ENCODE measurements at regions not wholly inside any gene's neighbourhood (a gene's known extent, or its start where the extent isn't known, plus 50 kb on each side); places are given as distances from the start of the nearest gene placed in this dataset.

DNA sequence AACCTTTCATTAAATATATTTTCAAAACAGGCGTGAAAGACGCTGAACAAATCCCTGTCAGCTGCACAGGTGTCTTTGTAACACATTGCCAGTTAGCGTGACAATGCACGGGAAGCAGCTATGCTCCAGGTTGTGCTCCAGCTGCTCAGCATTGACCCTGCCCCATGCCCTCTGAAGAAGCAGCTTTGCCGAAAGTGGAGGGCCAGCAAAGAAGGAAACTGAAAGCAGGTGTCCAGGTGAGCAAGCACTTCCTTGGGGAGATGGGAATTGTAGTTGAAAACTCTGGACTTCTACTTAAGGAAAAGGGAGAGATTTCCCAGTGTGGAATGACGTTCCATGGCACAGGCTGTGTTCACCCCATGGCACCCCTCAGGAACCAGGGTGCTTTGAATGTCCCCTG, 125.7 kb downstream of the TTLL2 start:
- H3K4me3 ChIP-seq = no peak overlapping the region
- DNase-seq = peak; percentile 32
- H3K9me3 ChIP-seq = no peaks in the 10 kb centered on the region
- H3K9ac ChIP-seq (ENCODE audit: low read depth in 2 of 2, low read length in 2 of 2) = no peak overlapping the region
- H3K27me3 ChIP-seq = no peaks in the 10 kb centered on the region
- no peak overlapping the region for H3K27ac ChIP-seq
- H3K36me3 ChIP-seq = no peaks in the 10 kb centered on the region
- no peaks in the 10 kb centered on the region for H3K4me1 ChIP-seq
- intact Hi-C loops (cut with DNase I) = no loop called here
- no peak for TF ChIP-seq CTCF (IDR thresholded peaks at IDR 0.05)

GRCh38 chr6:167452338-167453081, 127.6 kb downstream of the TTLL2 start:
- no peak for DNase-seq
- H3K9me3 ChIP-seq = no peaks in the 10 kb centered on the region
- H3K27me3 ChIP-seq = no peaks in the 10 kb centered on the region
- no peak overlapping the region for H3K9ac ChIP-seq (ENCODE audit: low read depth in 2 of 2, low read length in 2 of 2)
- H3K4me1 ChIP-seq = no peaks in the 10 kb centered on the region
- no peaks in the 10 kb centered on the region for H3K36me3 ChIP-seq
- no peak overlapping the region for H3K27ac ChIP-seq
- intact Hi-C loops (cut with DNase I) = no loop called here
- no peak overlapping the region for H3K4me3 ChIP-seq
- no peak for TF ChIP-seq CTCF (IDR thresholded peaks at IDR 0.05)

DNA sequence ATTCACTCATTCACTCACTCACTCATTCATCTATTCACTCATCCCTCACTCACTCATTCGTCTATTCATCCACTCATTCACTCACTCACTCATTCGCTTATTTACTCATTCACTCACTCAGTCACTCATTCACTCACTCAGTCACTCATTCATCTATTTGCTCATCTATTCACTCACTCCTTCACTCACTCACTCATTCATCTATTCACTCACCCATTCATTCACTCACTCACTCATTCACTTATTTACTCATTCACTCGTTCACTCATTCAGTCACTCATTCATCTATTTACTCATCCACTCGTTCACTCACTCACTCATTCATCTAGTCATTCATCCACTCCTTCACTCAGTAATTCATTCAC, 128.2 kb downstream of the TTLL2 start:
- Histone ChIP-seq H3K4me3 (no peak overlapping the region), H3K4me1 (no peaks in the 10 kb centered on the region), H3K9ac (ENCODE audit: low read depth in 2 of 2, low read length in 2 of 2) (no peak overlapping the region), H3K36me3 (no peaks in the 10 kb centered on the region), H3K27me3 (no peaks in the 10 kb centered on the region), H3K27ac (no peak overlapping the region), H3K9me3 (no peaks in the 10 kb centered on the region)
- intact Hi-C loops (cut with DNase I) = no loop called here
- no peak for DNase-seq
- TF ChIP-seq CTCF (IDR thresholded peaks at IDR 0.05) = no peak

- Histone ChIP-seq H3K27me3 (no peaks in the 10 kb centered on the region), H3K9ac (ENCODE audit: low read depth in 2 of 2, low read length in 2 of 2) (no peak overlapping the region), H3K9me3 (no peaks in the 10 kb centered on the region), H3K4me1 (no peaks in the 10 kb centered on the region), H3K4me3 (no peak overlapping the region), H3K27ac (no peak overlapping the region), H3K36me3 (no peaks in the 10 kb centered on the region)
- TF ChIP-seq CTCF (IDR thresholded peaks at IDR 0.05) = no peak
- no peak for DNase-seq
- intact Hi-C loops (cut with DNase I) = no loop called here
Measured at GRCh38 chr6:167454003-167454402, 129.1 kb downstream of the TTLL2 start.

DNA sequence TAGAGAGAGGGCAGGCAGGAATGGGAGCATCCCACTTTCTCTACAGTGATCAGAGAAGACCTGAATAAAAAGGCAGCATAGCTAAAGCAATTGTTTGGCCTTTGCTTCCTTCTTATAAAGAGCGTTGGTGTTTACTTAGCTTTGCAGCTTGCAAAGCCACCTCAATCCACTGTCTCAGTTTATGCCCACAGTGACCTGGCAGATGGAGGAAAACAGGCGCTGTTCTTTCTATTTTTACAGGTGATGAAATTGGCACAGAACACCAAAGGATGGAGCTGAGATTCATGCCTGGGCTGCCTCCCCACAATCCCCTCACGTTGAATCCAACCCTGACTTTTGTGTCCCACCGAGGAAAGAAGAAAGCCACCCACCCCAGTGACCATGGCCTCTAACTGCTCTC, 130.5 kb downstream of the TTLL2 start:
- H3K27me3 ChIP-seq = no peaks in the 10 kb centered on the region

More for the DNA sequence above, 130.5 kb downstream of the TTLL2 start:
- no peak overlapping the region for H3K27ac ChIP-seq
- no peaks in the 10 kb centered on the region for H3K9me3 ChIP-seq
- intact Hi-C loops (cut with DNase I) = no loop called here
- H3K36me3 ChIP-seq = no peaks in the 10 kb centered on the region
- no peaks in the 10 kb centered on the region for H3K4me1 ChIP-seq
- H3K9ac ChIP-seq (ENCODE audit: low read depth in 2 of 2, low read length in 2 of 2) = no peak overlapping the region
- no peak for DNase-seq
- no peak for TF ChIP-seq CTCF (IDR thresholded peaks at IDR 0.05)
- H3K4me3 ChIP-seq = no peak overlapping the region

Data from colonic mucosa (tissue), 4 donors.